Upper lobe of left lung (tissue), 6 donors: ENCODE measurements at regions not wholly inside any gene's neighbourhood (a gene's known extent, or its start where the extent isn't known, plus 50 kb on each side); places are given as distances from the start of the nearest gene placed in this dataset.
"Not testable (repeated sequence)": the region's sequence is repeated elsewhere in the genome, so short reads cannot be mapped to it uniquely, and the experiment has no call there.

Experiments
- ATAC-seq, 2 donors: fragments of 200-7000 bp; cut with Tn5 transposase; one replicate each; pipeline ENCODE4 v1.9.1; 2022; ENCODE audit warnings: mild to moderate bottlenecking in 2 of 2, moderate library complexity in 2 of 2; ENCODE audit not compliant: low FRiP score in 2 of 2
- DNase-seq, 2 donors: peaks; one replicate each; pipeline ENCODE4 v3.0.0-alpha.2; 2019 to 2020
- H3K27ac ChIP-seq, 4 donors: fragments of 200-600 bp; sonication (generic); one replicate each; pipeline ENCODE4 v1.5.1; 2016 to 2019
- H3K27me3 ChIP-seq, 4 donors: fragments of 200-600 bp; sonication (generic); one replicate each; pipeline ENCODE4 v1.5.1; 2017 to 2019
- H3K36me3 ChIP-seq, 4 donors: fragments of 200-600 bp; sonication (generic); one replicate each; pipeline ENCODE4 v1.5.1; 2016 to 2019
- H3K4me1 ChIP-seq, 4 donors: fragments of 200-600 bp; sonication (generic); one replicate each; pipeline ENCODE4 v1.5.1; 2018 to 2019
- H3K4me3 ChIP-seq, 4 donors: fragments of 200-600 bp; sonication (generic); one replicate each; pipeline ENCODE4 v1.5.1; 2017 to 2019; ENCODE audit warnings: mild to moderate bottlenecking in 2 of 4, moderate library complexity in 1 of 4
- H3K9me3 ChIP-seq, 4 donors: fragments of 200-600 bp; sonication (generic); one replicate each; pipeline ENCODE4 v1.5.1; 2018 to 2019
- EP300 ChIP-seq, 4 donors: sonication (generic); formaldehyde crosslinking; IDR thresholded peaks; one replicate each; pipeline ENCODE4 v1.5.1; 2017; ENCODE audit warnings: antibody characterized with exemption in 4 of 4, control low read depth in 2 of 4
- POLR2A ChIP-seq, 4 donors: fragments of 450-650 bp; IDR thresholded peaks; one replicate each; pipeline ENCODE4 v1.5.1; 2016 to 2017; ENCODE audit warnings: antibody characterized with exemption in 4 of 4, mild to moderate bottlenecking in 2 of 4
- POLR2AphosphoS5 ChIP-seq, 2 donors: sonication (generic); formaldehyde crosslinking; IDR thresholded peaks; one replicate each; pipeline ENCODE4 v1.5.1; 2017; ENCODE audit warnings: antibody characterized with exemption in 2 of 2
- WGBS, 2 donors: methylation state at CpG; one replicate each; pipeline ENCODE4 v1.1.5; 2017 to 2018; 5-methylcytosine and 5-hydroxymethylcytosine counted together
- TF ChIP-seq, protein P1 (sequence below), 6 experiments: fragments of 450-650 bp in 4 of 6; fragments of 200-600 bp in 2 of 6; sonication (generic) in 2 of 6; IDR thresholded peaks; one replicate each; pipeline ENCODE4 v1.5.1; 2016 to 2019; ENCODE audit warnings: antibody characterized with exemption in 6 of 6
- donor health status: DM: no; HTN: no; CAD: no; lungs with moderate emphysema.
- donor health status: DM: no; HTN: yes; CAD: no; lungs with severe emphysema.

- ATAC-seq, result no peak
- H3K27me3 ChIP-seq, result no peaks in the 10 kb centered on the region
- WGBS, 2 donors, result 83 to 88% methylated on average over 3 of the region's 3 CpGs
- no peaks in the 10 kb centered on the region for H3K36me3 ChIP-seq
- H3K4me1 ChIP-seq, result no peaks in the 10 kb centered on the region
- no peak overlapping the region for H3K27ac ChIP-seq
- no peak for TF ChIP-seq POLR2A (IDR thresholded peaks at IDR 0.05)
- TF ChIP-seq, protein P1, sequence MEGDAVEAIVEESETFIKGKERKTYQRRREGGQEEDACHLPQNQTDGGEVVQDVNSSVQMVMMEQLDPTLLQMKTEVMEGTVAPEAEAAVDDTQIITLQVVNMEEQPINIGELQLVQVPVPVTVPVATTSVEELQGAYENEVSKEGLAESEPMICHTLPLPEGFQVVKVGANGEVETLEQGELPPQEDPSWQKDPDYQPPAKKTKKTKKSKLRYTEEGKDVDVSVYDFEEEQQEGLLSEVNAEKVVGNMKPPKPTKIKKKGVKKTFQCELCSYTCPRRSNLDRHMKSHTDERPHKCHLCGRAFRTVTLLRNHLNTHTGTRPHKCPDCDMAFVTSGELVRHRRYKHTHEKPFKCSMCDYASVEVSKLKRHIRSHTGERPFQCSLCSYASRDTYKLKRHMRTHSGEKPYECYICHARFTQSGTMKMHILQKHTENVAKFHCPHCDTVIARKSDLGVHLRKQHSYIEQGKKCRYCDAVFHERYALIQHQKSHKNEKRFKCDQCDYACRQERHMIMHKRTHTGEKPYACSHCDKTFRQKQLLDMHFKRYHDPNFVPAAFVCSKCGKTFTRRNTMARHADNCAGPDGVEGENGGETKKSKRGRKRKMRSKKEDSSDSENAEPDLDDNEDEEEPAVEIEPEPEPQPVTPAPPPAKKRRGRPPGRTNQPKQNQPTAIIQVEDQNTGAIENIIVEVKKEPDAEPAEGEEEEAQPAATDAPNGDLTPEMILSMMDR (IDR thresholded peaks at IDR 0.05), result no peak
- no peak for TF ChIP-seq POLR2AphosphoS5 (IDR thresholded peaks at IDR 0.05)
- TF ChIP-seq EP300 (IDR thresholded peaks at IDR 0.05), result no peak
- no peak overlapping the region for H3K4me3 ChIP-seq
- no peaks in the 10 kb centered on the region for H3K9me3 ChIP-seq
- DNase-seq, result no peak
Measured at GRCh38 chr5:144036476-144036875, 134.0 kb downstream of the YIPF5 start.

- TF ChIP-seq EP300 (IDR thresholded peaks at IDR 0.05) (no peak), POLR2A (IDR thresholded peaks at IDR 0.05) (no peak), POLR2AphosphoS5 (IDR thresholded peaks at IDR 0.05) (no peak)
- TF ChIP-seq, protein P1 (IDR thresholded peaks at IDR 0.05), result no peak
- H3K4me1 ChIP-seq, result no peaks in the 10 kb centered on the region
- WGBS, 2 donors, result 79 to 88% methylated on average over 2 of the region's 2 CpGs
- H3K4me3 ChIP-seq, result no peak overlapping the region
- no peaks in the 10 kb centered on the region for H3K36me3 ChIP-seq
- no peak for DNase-seq
- no peak for ATAC-seq
- no peak overlapping the region for H3K27ac ChIP-seq
- no peaks in the 10 kb centered on the region for H3K9me3 ChIP-seq
- no peaks in the 10 kb centered on the region for H3K27me3 ChIP-seq
Measured at GRCh38 chr5:144040615-144041305, 129.7 kb downstream of the YIPF5 start.

DNA sequence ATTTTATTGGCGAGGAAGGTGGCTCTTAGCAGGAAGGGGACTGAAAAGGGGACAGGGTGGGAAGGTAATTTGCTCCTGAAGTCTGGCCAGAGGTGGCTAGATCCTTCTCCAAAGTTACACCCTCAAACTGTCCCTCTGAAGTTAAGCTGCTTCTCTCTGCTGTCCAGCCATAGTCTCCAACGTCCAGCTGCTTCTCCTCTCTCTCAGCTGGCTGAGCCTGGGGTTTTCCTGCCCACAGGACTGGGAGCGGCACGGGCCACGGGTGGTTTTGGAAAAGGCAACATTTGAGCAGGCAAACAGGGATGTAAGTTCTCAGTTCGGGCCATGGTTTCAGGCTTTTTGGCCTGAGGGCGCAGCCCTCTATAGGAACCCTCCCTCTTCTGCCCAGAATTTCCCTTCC is 128.3 kb downstream of the YIPF5 start:
- no peak overlapping the region for H3K4me3 ChIP-seq
- no peaks in the 10 kb centered on the region for H3K9me3 ChIP-seq
- WGBS, 2 donors, result 66 to 72% methylated on average over 7 of the region's 7 CpGs

GRCh38 chr5:144048259-144048856 is 122.1 kb downstream of the YIPF5 start:
- no peak overlapping the region for H3K4me3 ChIP-seq
- no peaks in the 10 kb centered on the region for H3K4me1 ChIP-seq
- 40 to 70% methylated on average over 1 to 9 of the region's 9 CpGs for WGBS, 2 donors
- ATAC-seq, result no peak
- TF ChIP-seq POLR2A (IDR thresholded peaks at IDR 0.05) (no peak), EP300 (IDR thresholded peaks at IDR 0.05) (no peak), POLR2AphosphoS5 (IDR thresholded peaks at IDR 0.05) (no peak)
- TF ChIP-seq, protein P1 (IDR thresholded peaks at IDR 0.05), result no peak
- no peaks in the 10 kb centered on the region for H3K36me3 ChIP-seq
- H3K9me3 ChIP-seq, result no peaks in the 10 kb centered on the region
- no peak for DNase-seq
- no peaks in the 10 kb centered on the region for H3K27me3 ChIP-seq
- no peak overlapping the region for H3K27ac ChIP-seq

More for the DNA sequence above, 128.3 kb downstream of the YIPF5 start:
- no peak for TF ChIP-seq POLR2AphosphoS5 (IDR thresholded peaks at IDR 0.05)
- TF ChIP-seq EP300 (IDR thresholded peaks at IDR 0.05), result no peak
- no peak for TF ChIP-seq POLR2A (IDR thresholded peaks at IDR 0.05)
- TF ChIP-seq, protein P1 (IDR thresholded peaks at IDR 0.05), result no peak
- ATAC-seq (no peak), DNase-seq (peak in 1 of 2 donors; percentile 12)
- H3K27ac ChIP-seq, result no peak overlapping the region
- no peaks in the 10 kb centered on the region for H3K27me3 ChIP-seq
- H3K36me3 ChIP-seq, result no peaks in the 10 kb centered on the region
- no peaks in the 10 kb centered on the region for H3K4me1 ChIP-seq

DNA sequence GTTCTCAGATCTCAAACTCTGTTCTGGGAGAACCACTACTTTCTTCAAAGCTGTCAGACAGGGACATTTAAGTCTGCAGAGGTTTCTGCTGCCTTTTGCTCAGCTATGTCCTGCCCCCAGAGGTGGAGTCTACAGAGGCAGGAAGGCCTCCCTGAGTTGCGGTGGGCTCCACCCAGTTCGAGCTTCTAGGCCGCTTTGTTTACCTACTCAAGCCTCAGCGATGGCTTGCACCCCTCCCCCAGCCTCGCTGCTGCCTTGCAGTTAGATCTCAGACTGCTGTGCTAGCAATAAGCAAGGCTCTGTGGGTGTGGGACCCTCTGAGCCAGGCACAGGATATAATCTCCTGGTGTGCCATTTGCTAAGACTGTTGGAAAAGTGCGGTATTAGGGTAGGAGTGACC is 115.1 kb downstream of the YIPF5 start:
- DNase-seq, H3K4me3 ChIP-seq: not testable (repeated sequence)

GRCh38 chr5:144060091-144060490 is 110.4 kb downstream of the YIPF5 start:
- not testable (repeated sequence) for DNase-seq, H3K4me3 ChIP-seq, H3K27me3 ChIP-seq, H3K27ac ChIP-seq, H3K9me3 ChIP-seq, H3K36me3 ChIP-seq, ATAC-seq, H3K4me1 ChIP-seq
- 94 to 95% methylated on average over 2 of the region's 2 CpGs for WGBS, 2 donors

More for the DNA sequence above, 115.1 kb downstream of the YIPF5 start:
- H3K4me1 ChIP-seq, H3K9me3 ChIP-seq, ATAC-seq, H3K36me3 ChIP-seq, H3K27ac ChIP-seq, H3K27me3 ChIP-seq: not testable (repeated sequence)
- 90 to 94% methylated on average over 6 of the region's 6 CpGs for WGBS, 2 donors
